Activated CD8-positive, alpha-beta memory T cell treated with anti-CD3 and anti-CD28 coated beads, Interleukin-2, amount 50 U/mL, for 24 hours (primary cell): ENCODE measurements at regions not wholly inside any gene's neighbourhood (a gene's known extent, or its start where the extent isn't known, plus 50 kb on each side); places are given as distances from the start of the nearest gene placed in this dataset.

Experiments used
- DNase-seq: peaks from one replicate; pipeline ENCODE4 v3.0.0-alpha.2; 2020; ENCODE audit errors: extremely low read depth

DNA sequence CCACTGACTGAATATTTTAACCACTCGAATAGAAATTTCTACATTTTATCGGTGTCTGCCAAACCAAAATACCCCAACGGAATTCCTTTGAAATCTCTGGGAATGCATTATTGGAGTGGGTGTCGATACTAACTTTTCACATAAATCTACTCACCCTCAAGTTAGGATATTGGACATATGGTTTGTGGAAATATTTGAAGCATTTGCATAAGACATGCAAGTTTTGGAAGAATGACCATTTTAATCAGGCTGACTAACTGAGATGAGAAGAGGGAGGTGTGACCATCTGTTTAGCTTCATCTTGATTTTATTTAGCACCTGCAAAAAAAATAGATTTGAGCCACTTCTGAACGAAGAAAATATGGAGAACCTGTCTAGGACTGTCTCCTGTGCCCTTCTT lies 61.2 kb downstream of the KLF6 start:
- no peak for DNase-seq

DNA sequence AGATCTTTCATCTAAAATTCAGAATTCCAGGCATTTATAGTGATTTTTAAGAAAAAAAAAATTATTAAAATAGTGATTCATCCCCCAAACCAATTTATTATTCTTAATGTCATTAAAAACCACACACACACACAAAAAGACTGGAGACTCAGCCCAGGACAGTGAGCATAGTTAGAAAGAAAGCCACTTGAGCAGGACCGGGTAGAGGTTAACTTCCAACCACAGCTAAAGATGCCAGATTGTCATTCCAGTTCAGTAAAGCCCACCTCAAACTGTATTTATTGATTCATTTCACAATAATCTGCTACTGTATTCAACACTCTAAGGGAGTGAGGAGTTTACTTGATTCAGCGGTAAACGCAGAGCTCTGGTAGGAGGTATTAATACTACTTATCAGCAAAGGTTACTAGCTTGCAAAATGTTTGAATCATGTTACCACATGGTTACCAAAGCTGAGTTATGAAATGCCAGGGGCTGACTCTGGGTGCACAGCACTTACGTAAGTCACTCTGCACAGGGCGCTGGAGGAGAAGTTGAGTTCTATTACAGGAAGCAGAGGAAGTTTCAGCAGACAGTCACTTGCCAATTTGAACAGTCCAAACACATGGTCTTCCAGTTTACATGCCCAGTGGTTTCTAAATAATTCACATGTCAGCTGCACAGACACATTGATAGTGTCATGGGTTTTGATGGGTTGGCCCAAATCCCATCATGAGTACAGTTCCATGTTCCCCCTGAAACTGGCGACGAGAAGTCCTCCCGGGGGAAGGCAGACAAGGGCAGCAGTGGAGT lies 64.6 kb downstream of the KLF6 start:
- no peak for DNase-seq

DNA sequence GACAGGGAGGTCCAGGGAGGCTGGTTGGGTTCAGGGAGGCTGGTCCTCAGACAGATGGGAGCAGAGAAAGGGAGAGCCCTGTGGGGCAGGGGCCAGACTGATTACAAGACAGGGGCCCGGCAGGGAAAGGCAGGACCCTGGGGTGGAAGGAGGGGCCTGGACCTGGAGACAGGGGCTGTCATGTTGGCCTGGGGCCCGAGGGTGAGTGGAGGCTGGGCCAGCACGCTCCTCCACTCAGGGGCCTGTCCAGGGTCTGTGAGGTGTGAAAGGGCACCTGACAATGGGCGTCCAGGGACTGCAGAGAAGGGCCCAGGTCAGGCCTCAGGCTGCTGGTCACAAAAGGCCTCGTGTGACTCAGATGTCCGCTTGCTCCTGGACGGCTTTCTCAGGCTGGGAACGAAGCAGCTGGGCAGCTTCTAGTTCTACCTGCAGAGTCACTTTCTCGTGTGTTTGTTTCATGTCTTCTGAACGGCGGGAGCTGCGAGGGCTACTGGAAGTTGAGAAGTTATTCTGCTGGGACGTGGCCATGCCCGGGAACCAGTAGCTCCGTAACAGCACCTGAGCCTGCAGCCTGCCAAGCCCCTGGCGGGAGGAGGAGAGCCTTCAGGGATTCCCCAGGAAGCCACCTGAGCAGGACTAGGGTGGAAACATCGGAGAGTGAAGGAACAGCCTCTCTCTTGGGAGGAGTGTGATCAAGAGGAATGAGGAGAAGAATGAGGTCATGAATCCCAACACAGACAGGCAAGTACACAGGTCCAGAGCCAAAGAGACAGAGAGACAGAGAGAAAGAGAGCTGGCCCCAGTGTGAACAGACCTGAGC lies 65.8 kb downstream of the KLF6 start:
- DNase-seq = no peak

DNA sequence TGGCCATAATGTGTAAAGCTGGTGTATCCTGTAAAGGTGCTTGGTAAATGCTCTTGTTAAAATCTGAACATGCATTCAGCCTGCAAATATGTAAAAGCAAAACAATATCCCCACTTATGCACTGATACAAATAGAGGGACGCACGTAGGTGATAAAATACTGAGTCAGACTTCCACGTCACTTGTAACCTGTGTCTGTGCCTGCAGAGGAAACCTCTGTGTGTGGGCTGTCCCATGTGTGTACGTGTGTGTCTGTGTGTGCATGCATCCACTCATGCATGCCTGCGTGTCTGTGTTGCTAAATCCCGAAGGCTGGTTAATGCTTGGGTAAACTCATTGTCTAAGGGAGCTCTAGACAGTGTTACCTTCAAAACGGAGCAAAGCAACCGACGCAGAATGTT lies 68.9 kb downstream of the KLF6 start:
- no peak for DNase-seq

DNA sequence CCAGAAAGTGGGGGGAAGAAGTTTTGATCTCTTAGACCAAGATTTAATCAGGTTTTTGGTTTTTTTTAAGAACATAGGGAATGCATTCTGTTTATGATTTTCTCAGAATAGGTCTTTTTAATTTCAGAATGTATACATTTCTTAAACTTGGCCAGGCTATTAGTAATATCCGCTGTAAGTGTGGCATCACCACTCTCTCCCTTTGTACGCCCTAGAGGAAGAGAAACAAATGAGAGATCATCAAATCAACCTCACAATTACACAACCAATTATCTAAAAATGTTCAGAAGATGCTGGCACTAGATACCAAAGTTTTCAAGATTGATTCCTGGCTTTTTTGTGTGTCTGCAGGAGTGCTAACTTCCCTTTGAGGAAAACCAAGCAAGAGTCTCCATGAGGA lies 70.0 kb downstream of the KLF6 start:
- no peak for DNase-seq

DNA sequence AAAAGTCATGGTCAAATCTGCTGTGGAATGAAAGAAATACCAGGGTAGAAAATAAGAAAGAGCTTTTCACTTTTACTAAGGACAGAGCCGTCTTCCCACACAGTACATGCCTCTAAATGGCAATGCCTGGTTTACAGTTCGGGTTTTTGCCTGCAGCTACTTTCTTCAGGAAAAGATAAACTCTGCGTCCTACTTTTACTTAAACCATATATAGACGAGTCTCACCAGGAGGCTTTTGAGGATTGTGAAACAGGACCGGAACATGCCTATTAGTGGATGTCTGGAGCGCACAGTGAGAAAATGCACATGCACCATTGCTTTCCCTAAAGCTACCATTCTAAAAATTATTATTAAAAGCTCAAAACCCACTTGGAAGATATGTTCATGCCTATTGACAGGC lies 70.5 kb downstream of the KLF6 start:
- no peak for DNase-seq

DNA sequence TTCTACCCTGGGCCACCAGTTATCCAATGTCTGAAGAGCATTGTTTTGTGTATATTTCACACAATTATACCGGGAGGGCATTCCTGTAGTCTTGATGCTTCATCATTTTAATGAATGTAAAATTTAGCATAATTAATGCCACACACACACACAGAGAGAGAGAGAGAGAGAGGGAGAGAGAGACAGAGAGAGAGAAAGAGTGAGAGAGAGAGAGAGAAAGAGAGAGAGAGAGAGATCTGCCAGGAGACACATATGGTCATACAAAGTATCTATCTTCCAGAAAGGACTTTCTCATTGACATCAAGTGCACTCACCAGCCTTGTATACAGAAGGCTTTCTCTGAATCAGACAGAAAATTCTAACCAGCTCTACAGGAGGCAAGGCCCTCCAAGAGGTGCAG lies 72.3 kb downstream of the KLF6 start:
- no peak for DNase-seq

DNA sequence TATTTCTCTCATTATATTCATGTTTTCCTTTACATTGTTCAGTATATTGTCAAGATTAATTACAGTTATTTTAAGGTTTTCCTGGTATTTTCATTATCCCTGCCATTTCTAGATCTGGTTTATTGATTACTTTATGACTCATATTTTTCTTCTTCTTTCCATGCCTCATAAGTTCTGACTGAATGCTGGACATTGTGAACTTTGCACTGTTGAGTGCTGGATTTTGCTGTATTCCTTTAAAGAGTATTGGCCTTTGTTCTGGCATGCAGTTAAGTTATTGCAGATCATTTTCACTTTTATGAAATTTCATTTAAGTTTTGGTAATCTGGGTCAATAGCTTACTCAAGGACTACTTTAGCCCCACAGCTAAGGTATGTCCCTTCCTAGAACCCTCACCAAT lies 73.1 kb downstream of the KLF6 start:
- DNase-seq = no peak

DNA sequence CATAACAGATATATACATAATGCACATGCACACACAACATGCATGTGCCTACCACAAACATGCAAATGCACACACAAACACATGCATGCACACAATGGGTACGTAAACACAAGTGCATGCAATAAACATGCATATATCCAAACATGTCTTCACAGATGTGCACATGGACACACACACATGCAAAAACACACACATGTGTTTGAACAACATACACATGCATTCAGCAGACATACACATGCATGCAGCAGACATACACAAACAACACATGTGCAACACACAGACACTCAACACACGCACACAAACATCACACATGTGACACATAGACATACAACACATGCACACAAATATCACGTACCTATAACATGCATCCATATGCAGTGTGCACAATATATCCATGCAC lies 74.2 kb downstream of the KLF6 start:
- DNase-seq = no peak

DNA sequence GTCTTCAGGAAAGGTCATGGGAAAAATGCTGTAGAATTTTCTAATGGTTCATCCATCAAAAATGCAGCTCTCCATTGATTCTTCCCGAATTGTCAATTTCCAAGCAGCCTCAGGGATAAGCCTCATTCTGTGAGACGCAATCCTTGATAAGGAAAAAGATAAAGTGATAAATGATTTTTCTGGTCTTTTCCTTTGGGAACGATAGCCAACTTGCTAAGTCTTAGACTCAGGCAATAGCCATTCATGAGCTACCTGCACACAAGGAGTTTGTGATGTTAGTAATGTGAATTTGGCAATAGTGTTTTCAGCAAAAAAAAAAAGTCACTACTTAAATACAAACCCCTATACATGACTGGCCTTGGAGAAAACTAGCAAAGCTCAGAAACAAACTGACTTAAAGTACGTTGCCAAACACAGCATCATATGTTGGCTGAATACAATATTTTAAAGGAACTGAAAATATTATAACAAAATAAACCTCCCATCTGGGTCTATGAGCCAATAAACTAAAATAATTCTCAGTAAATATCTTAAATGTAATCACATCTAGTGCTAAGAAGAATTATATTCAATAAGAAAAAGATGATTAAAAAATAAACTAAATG lies 75.5 kb downstream of the KLF6 start:
- DNase-seq = no peak

DNA sequence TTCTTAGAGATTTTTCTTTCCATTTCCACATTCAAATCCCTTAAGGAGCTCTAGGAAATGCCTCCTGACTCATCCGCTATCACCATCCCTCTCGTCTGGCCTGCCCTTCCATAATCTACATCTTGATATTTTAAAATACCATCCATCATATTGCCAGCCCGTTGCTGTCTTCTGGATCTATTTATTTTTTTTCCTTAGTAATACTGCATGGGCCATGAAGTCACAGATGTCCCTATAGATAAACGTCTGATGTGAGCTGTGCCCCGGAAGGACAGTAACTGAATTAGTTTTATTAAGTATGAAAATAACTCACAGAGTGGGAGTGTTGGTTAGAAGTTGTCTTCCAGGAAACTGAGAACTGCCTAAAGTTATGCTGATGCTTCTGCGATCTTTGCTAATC lies 76.2 kb downstream of the KLF6 start:
- DNase-seq = no peak

DNA sequence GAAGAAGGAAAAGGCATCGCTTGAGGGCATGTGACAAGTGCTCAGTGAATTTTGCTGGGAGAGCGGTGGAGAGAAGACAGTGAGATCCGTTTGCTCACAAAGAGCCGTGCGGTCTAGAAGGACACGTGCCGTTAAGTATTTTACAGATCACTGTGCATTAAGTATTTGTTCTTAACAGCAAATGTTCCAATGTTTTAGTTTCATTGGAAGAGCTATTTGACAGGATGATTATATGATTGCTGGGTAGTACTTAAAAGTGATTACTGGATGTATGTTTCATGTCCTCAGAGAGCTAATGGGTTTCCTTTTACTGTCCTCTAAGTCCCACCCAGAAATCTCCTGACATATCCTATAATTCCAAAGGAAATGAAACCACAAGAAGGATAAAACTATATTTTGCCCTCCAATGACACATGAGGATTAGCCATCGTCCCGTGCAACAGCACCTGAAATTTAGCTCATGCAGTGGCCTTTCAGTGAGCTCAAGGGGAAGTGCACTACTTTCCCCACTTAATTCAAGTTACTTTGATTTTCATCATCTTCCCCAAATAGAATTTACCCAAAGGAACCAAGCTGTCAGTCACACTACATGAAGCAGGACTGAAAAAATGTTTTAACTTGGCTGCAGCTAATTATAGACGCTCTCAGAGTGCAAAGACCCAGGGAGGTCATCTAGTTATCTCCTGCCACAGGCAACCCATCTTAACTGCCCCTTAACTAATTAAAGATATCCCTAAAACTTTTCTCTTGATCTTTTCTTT lies 80.3 kb downstream of the KLF6 start:
- DNase-seq = no peak

DNA sequence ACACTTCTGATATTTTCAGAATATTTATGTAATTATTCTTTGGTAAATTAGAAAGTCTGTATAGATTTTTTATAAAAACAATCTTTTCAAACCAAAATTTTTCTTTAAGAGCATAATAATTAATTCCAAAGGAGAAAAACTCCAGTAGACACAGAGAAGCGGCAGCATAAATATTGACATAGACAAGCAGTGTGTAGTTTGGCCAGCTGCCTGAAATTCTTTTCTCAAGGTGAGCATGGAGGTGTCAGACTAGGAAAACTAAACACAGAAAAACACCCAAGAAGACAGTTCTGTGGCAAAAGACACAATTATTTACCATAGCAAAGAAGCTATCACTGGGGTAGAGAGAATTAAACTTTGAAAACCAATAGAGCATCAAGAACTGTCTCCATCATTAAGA lies 82.4 kb downstream of the KLF6 start:
- no peak for DNase-seq

DNA sequence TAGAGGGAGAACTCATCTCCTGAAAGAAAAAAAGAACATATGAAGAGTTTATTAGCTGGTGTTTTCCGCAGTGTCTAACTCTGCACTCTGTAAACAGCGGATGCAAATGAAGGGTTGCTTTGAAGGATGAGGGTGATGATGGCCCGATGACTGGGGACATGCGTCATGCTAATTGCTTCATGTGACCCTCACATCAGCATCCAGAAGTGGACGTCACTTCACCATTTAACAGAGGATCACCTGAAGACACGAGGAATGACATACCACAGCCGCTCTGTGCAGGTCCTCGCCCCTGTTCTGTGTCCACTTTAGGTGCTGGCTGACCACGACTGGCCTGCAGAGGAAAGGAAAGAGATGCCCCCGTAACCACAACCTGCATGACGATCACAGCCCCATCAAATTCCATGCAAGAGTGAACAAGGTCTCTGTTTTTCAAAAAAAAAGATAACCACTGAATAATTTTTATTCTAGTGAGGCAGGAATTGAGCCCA lies 82.9 kb downstream of the KLF6 start:
- DNase-seq = no peak

DNA sequence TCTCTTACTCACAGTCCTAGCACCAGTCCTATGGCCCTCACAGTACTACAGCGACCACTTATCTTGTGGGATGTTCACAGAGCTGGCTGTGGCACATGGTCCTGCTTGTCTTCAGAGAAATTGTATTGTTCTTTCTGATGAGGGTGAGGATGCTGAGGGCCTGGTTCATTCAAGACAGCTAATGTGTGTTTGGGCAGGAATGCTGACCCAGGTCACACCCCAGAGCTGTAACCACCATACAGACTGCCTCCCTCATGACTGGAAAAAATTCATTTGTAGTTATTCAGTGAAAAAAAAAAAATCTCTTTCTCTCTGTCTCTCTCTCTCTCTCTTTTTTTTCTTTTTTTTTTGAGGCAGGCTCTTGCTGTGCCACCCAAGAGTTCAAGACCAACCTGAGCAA lies 83.5 kb downstream of the KLF6 start:
- DNase-seq = no peak

DNA sequence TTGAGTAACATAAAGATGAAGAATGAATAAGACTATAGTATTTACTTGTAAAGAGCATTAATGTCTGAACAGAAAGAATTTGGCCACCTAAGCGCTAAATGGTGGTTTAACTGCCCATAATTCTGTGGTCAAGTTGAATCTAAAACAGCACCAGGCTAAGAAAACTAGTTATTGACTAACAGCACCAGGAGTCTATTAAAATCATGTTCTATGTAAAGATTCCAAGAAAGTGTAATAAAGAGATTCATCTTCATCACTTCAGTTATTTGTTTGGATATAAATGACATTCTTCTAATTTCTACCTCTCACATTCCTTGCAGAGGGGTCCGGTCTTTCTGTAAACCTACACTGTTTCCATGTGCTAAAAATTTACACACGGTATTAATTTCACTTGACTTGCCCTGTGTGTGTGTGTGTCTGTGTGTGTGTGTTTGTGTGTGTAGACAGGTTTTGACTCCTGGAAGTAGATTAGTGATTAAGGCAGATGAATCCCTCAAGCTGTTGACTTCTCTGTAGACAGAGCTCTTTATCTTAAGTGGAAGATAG lies 84.4 kb downstream of the KLF6 start:
- no peak for DNase-seq

DNA sequence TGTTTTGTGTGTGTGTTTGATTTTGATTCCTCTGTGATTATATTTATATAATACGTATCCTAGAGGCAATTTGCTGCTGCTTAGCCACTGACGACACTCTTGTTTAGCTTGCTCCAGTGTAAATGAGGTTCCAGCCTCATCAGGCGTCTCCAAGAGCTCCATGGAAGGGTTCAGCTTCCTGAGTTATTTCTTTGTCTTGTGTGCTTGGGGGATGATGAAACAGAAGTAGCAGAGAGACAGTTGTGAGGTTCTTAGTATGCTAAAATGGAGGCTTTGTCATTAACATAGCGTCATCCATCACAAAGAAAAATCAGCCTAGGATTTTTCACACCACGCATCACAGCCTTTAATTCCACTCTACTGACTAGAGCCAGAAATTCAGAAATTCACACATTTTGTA lies 85.1 kb downstream of the KLF6 start:
- DNase-seq = no peak

DNA sequence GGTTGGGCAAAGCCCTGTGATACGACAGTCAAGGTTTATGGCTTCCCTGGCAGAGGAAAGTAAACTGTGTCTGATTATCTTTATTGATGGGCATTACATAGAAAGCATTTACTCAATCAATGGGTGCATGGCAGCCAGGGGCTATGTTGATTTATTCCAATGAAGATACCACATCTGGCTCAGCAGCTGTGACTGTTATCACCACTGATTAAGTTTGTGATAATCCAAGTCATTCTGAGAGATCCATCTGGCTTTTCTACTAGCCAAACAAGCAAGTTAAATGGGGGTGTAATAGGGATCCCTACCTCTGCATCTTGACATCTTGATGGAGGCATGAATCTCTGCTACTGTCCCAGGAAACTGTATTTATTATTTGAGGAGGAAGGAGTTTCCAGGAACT lies 86.7 kb downstream of the KLF6 start:
- DNase-seq = no peak

DNA sequence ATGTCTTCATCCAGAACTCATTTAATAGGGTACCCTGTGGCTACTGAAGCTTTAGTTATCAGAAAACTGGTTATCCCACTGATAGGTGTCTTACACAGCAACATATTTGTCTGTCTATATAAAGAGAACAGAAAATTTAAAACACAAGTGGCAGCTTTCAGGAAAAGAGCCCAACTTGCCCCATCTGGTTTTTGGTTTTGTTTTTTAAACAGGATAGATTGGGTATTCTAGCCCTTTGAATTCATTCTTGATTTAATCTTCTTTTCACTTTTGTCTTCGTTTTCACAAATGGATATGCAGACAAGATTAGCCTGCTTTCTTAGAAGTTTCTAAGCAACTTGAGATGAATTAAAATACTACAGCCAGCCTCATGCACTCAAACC lies 91.3 kb downstream of the KLF6 start:
- DNase-seq = no peak

DNA sequence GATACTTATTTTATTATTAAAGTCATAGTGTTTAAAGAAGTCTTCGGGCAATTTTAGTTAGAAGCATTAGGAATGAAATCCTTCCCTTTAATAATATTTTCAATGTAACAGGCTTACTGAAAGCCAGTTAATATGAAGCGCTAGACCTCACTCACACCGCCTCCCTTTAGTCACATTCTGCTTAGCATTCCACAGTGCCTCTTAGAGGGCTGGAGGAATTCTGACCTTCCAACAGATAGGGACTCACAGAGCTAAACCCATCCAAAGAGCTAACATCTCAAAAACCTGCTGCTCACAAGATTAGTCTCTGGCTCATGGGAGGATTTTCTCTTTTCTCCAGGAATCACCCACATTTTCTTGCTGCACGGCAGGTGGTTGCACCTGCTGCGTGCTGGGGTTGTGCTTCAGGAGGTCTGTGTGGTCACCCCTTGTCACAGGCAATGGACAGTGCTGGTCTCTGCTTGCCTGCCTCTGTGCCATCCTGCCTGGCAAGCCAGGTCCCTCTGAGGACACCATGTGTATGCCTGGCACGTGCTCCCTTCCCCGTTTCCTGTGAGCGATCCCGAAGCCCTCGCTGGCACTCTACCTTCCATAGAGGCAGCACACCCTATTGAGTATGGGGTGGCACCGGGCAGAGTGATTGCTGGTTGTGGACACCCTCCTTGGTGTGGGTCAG lies 91.8 kb downstream of the KLF6 start:
- no peak for DNase-seq

DNA sequence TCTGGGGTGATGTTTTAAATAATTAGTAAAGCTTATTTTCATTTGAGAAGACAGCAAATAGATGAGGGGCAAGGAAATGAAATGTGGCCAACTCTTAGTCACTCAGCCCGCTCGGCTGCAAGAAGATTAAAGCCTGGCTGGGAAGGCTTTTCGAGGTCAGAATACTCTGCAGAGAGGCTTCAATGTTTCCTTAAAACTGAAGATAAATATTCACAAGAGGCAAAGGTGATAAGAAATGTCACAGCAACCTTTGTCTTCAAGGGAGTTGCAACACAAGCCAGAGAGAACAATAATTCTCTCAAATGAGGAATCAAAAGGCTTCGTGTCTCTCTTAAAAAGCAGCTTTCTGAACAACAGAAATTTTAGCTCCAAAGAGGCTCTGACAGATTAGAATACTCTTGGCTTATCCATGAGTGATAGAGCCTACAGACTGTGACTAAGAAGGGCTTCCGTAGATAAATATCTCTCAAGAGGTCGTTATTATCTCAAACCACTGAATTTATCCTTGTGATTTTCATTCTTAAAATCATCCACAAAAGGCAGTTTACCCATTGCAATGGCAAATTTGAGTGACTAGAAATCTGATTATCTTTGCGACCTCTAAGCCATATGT lies 92.5 kb downstream of the KLF6 start:
- no peak for DNase-seq
